SK-N-MC (cell line): ENCODE measurements at regions not wholly inside any gene's neighbourhood (a gene's known extent, or its start where the extent isn't known, plus 50 kb on each side); places are given as distances from the start of the nearest gene placed in this dataset.

ENCODE experiments used
- EZH2 ChIP-seq: fragments of 200-600 bp; sonication (generic); IDR thresholded peaks from one replicate; pipeline ENCODE4 v1.6.1; 2017; ENCODE audit warnings: antibody characterized with exemption
- FOXP2 ChIP-seq: optimal IDR thresholded peaks from 2 replicates; pipeline ENCODE3; 2011; ENCODE audit warnings: mild to moderate bottlenecking, moderate library complexity; ENCODE audit not compliant: insufficient read depth; ENCODE audit errors: extremely low read length, control extremely low read depth
- POLR2AphosphoS5 ChIP-seq: IDR thresholded peaks from 2 replicates; pipeline ENCODE4 v1.6.1; 2012; ENCODE audit warnings: mild to moderate bottlenecking, low read depth, low read length, borderline replicate concordance

DNA sequence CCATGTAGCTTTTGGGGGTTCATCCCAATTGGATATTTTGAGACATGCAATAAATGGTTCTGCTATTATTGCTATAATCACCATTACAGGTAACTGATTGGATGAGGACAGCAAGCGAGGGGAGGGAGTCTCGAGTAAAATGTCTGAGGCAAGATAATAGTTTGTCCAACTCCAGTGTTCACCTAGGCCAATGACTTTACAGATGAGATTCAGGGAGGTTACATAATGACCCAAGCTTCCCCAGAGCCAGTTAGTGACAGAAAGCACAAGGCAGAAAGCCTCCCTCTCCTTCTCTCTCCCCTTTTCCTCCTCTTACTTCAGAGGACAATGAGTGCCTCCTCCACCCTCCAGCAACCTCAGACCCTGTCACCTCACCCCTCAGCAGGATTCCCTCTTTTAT, 98.4 kb upstream of the GLS start:
- TF ChIP-seq POLR2AphosphoS5 (no peak), EZH2 (no peak), FOXP2 (no peak)
